Loucy (cell line): ENCODE measurements at regions not wholly inside any gene's neighbourhood (a gene's known extent, or its start where the extent isn't known, plus 50 kb on each side); places are given as distances from the start of the nearest gene placed in this dataset.

ENCODE experiments used
- H2AFZ ChIP-seq: fragments of 200-600 bp; sonication (generic); 2 replicates; pipeline ENCODE4 v1.6.0; 2016; ENCODE audit warnings: antibody characterized with exemption, mild to moderate bottlenecking, low read length, moderate library complexity
- H3F3A ChIP-seq: fragments of 200-600 bp; 2 replicates; pipeline ENCODE4 v1.6.0; 2016; ENCODE audit warnings: antibody characterized with exemption, low read depth, mild to moderate bottlenecking
- H3K27me3 ChIP-seq: fragments of 200-600 bp; sonication (generic); 2 replicates; pipeline ENCODE4 v1.6.1; 2014; ENCODE audit warnings: low read length, mild to moderate bottlenecking; ENCODE audit not compliant: insufficient read depth, poor library complexity, severe bottlenecking
- H3K36me3 ChIP-seq: fragments of 200-600 bp; sonication (generic); 2 replicates; pipeline ENCODE4 v1.6.1; 2016; ENCODE audit warnings: low read length; ENCODE audit not compliant: insufficient read depth
- H3K4me1 ChIP-seq: fragments of 200-600 bp; sonication (generic); 2 replicates; pipeline ENCODE4 v1.5.1; 2014; ENCODE audit warnings: low read length, mild to moderate bottlenecking; ENCODE audit not compliant: insufficient read depth, poor library complexity, severe bottlenecking
- H3K4me2 ChIP-seq: fragments of 200-600 bp; sonication (generic); 2 replicates; pipeline ENCODE4 v1.6.0; 2014; ENCODE audit warnings: antibody characterized with exemption, low read length, low read depth, mild to moderate bottlenecking; ENCODE audit not compliant: poor library complexity, severe bottlenecking
- H3K4me3 ChIP-seq: fragments of 200-600 bp; sonication (generic); 2 replicates; pipeline ENCODE4 v1.5.1; 2014; ENCODE audit warnings: low read length, mild to moderate bottlenecking, mixed read lengths; ENCODE audit not compliant: poor library complexity, severe bottlenecking
- H3K79me2 ChIP-seq: fragments of 200-600 bp; sonication (generic); 2 replicates; pipeline ENCODE4 v1.6.1; 2014; ENCODE audit warnings: low read length; ENCODE audit not compliant: insufficient read depth
- H3K9ac ChIP-seq: fragments of 200-600 bp; sonication (generic); 2 replicates; pipeline ENCODE4 v1.6.0; 2014; ENCODE audit warnings: mild to moderate bottlenecking, low read depth, low read length, moderate library complexity; ENCODE audit not compliant: poor library complexity, severe bottlenecking
- H3K9me2 ChIP-seq: fragments of 200-600 bp; sonication (generic); replicated peaks from 2 replicates; pipeline ENCODE4 v1.6.1; 2016; ENCODE audit warnings: low read depth, low read length, mixed read lengths
- H3K9me3 ChIP-seq: fragments of 200-600 bp; sonication (generic); 2 replicates; pipeline ENCODE4 v1.6.1; 2014; ENCODE audit warnings: mild to moderate bottlenecking, antibody characterized with exemption, low read length, low read depth; ENCODE audit not compliant: insufficient read depth
- H4K20me1 ChIP-seq: fragments of 200-600 bp; sonication (generic); 2 replicates; pipeline ENCODE4 v1.6.0; 2014; ENCODE audit warnings: antibody characterized with exemption, low read length, mild to moderate bottlenecking; ENCODE audit not compliant: insufficient read depth, poor library complexity, severe bottlenecking
- CTCF ChIP-seq: fragments of 200-600 bp; sonication (generic); conservative IDR thresholded peaks from 2 replicates; pipeline ENCODE4 v1.5.1; 2014; ENCODE audit warnings: mild to moderate bottlenecking, antibody characterized with exemption, low read length
- EZH2phosphoT487 ChIP-seq: fragments of 200-600 bp; IDR thresholded peaks from 2 replicates; pipeline ENCODE4 v1.6.1; 2018; ENCODE audit warnings: antibody characterized with exemption, mild to moderate bottlenecking, moderate library complexity, borderline replicate concordance

GRCh38 chr5:123950701-123951581, 439.0 kb downstream of the CSNK1G3 start:
- Histone ChIP-seq H3K4me3 (no peak overlapping the region), H3K4me2 (no peak overlapping the region), H3K27me3 (no peaks in the 10 kb centered on the region), H3K36me3 (no peaks in the 10 kb centered on the region), H2AFZ (no peak overlapping the region), H3K9ac (no peak overlapping the region), H4K20me1 (no peaks in the 10 kb centered on the region), H3F3A (no peaks in the 10 kb centered on the region), H3K9me2 (no peaks in the 10 kb centered on the region), H3K79me2 (no peaks in the 10 kb centered on the region), H3K9me3 (no peaks in the 10 kb centered on the region), H3K4me1 (no peaks in the 10 kb centered on the region)
- TF ChIP-seq CTCF = no peak
- no peak for TF ChIP-seq EZH2phosphoT487

- no peaks in the 10 kb centered on the region for H3K4me1 ChIP-seq
- H3K9me2 ChIP-seq = no peaks in the 10 kb centered on the region
- no peaks in the 10 kb centered on the region for H3K79me2 ChIP-seq
- no peaks in the 10 kb centered on the region for H3K27me3 ChIP-seq
- no peak overlapping the region for H3K4me3 ChIP-seq
- no peak overlapping the region for H3K4me2 ChIP-seq
- TF ChIP-seq EZH2phosphoT487 = no peak
- no peaks in the 10 kb centered on the region for H3K9me3 ChIP-seq
- H2AFZ ChIP-seq = no peak overlapping the region
- H3K36me3 ChIP-seq = no peaks in the 10 kb centered on the region
- no peaks in the 10 kb centered on the region for H3F3A ChIP-seq
- H3K9ac ChIP-seq = no peak overlapping the region
- H4K20me1 ChIP-seq = no peaks in the 10 kb centered on the region
Observed at GRCh38 chr5:123949807-123950340, 437.9 kb downstream of the CSNK1G3 start.

GRCh38 chr5:123949043-123949804, 437.2 kb downstream of the CSNK1G3 start:
- Histone ChIP-seq H3K9me2 (no peaks in the 10 kb centered on the region), H3K9ac (no peak overlapping the region), H3K9me3 (no peaks in the 10 kb centered on the region), H3K4me3 (no peak overlapping the region), H3K4me2 (no peak overlapping the region), H3F3A (no peaks in the 10 kb centered on the region), H3K36me3 (no peaks in the 10 kb centered on the region), H3K27me3 (no peaks in the 10 kb centered on the region), H3K79me2 (no peaks in the 10 kb centered on the region), H3K4me1 (no peaks in the 10 kb centered on the region), H2AFZ (no peak overlapping the region), H4K20me1 (no peaks in the 10 kb centered on the region)
- TF ChIP-seq EZH2phosphoT487 (no peak), CTCF (no peak)
